ENCODE measurements at regions not wholly inside any gene's neighbourhood (a gene's known extent, or its start where the extent isn't known, plus 50 kb on each side); places are given as distances from the start of the nearest gene placed in this dataset.
"Not testable (repeated sequence)": the region's sequence is repeated elsewhere in the genome, so short reads cannot be mapped to it uniquely, and the experiment has no call there.

GRCh38 chr17:70370816-70371215 lies 201.5 kb downstream of the KCNJ2 start:
- no peak for DNase-seq (ENCODE audit: low read depth in 2 of 2)

DNA sequence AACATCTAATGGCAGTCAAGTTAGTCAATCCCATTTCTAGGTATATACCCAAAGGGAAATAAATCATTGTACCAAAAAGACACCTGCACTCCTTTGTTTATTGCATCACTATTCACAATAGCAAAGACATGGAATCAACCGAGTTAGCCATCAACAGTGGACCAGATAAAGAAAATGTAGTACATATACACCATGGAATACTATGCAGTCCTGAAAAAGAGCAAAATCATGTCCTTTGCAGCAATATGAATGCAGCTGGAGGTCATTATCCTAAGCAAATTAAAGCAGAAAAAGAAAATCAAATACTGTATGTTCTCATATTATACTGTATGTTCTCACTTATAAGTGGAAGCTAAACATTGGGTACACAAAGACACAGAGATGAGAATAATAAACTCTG lies 204.0 kb downstream of the KCNJ2 start:
- DNase-seq (ENCODE audit: low read depth in 2 of 2) = no peak

DNA sequence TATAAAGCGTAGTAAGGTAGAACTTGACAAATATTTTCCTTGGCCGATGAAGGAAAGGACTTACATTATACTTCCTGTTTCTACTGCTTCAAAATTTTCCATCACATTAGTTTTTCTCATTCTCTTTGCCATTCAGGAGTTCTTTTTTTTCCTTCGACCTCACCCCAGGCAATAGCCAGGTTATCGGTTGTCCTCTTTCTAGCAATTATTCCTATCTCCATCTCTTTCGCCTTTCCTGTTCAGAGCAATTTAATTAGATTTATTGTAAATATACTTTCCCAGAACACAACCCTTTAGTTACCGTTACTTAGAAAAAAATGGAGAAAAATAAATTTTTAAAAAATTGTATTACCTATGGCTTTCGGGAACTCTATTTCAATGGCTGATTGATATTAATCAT lies 205.2 kb downstream of the KCNJ2 start:
- DNase-seq (ENCODE audit: low read depth in 2 of 2) = no peak

DNA sequence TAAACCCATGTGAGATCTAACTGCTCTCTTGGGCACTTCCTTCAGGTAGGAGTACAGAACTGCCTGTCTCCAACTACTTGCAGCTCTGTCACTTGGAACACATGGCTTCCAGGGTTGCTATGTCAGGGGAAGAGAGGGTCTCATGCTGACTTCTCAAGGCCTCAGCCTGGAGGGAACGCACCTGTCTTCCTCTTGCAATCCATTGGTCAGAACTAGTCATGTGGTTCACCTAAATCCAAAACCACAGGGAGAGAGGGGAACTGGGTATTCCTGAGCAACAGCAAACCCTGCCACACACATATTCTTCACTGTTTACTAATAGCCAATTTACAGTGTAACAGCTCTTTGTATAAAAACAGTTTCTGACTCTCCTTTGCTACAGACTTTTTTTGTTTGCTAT lies 206.1 kb downstream of the KCNJ2 start:
- no peak for DNase-seq (ENCODE audit: low read depth in 2 of 2)

- DNase-seq (ENCODE audit: low read depth in 2 of 2) = no peak
These were observed 206.8 kb downstream of the KCNJ2 start for GRCh38 chr17:70375813-70376770.

DNA sequence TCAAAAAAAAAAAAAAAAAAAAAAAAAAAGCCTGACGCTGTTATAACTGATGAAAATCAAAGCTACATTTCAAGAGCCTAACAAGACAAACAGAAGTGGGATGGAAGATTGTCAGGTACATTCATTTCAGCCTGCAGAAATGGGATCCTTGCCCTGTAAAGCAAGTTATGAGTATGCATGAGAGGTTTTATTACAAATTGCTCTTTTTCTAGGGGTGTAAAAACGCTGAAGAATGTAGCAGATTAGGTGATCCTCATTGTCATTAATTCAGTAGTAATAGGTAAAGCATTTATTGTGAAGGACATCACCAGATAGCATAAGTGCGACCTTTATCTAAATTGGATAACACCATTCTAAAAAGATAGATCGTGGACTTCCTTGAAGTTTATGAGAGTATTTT lies 208.3 kb downstream of the KCNJ2 start:
- DNase-seq (ENCODE audit: low read depth in 2 of 2) = no peak

DNA sequence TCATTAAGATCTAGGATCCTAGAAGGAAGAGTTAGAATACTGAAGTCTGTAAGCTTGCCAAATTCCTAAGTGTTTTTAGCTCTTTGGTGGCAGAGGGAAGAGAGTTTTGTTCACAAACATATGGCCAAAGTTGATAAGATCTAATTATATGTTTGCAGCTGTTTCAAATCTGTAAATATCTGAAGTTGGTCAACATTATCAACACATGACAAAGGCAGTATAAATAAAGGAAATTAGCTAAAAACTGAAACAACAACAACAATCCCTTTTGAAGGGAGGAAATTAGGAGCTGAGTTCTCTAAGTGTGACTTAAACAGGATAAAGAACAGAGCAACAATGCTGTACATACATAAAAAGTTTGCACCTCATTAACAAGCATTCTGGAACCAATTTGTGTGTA lies 208.7 kb downstream of the KCNJ2 start:
- DNase-seq (ENCODE audit: low read depth in 2 of 2) = no peak

GRCh38 chr17:70379945-70380344 lies 210.6 kb downstream of the KCNJ2 start:
- DNase-seq (ENCODE audit: low read depth in 2 of 2) = no peak

GRCh38 chr17:70381916-70382315 lies 212.6 kb downstream of the KCNJ2 start:
- not testable (repeated sequence) for DNase-seq (ENCODE audit: low read depth in 2 of 2)

DNA sequence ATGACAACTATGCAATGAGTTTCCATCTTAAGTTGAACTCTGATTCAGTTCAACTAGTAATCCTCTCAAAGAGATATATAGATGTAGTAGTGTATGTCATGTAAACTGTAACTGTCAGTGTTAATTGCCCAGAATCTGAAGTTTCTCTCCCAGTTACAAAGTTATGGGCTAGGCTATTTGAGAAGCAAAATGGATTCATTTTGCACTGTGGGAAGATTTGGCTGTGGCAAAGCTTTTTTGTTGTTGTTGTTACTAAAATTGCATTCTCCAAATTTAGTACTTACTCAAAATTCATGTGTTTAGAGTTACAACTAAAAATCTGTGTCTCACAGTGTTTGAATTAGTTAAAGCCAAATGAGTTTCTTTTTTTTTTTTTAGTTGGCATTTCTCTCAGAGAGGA lies 219.0 kb downstream of the KCNJ2 start:
- DNase-seq (ENCODE audit: low read depth in 2 of 2) = no peak

GRCh38 chr17:70389232-70389757 lies 220.0 kb downstream of the KCNJ2 start:
- not testable (repeated sequence) for DNase-seq (ENCODE audit: low read depth in 2 of 2)

- no peak for DNase-seq (ENCODE audit: low read depth in 2 of 2)
These were observed 220.7 kb downstream of the KCNJ2 start for GRCh38 chr17:70390049-70390448.

- no peak for DNase-seq (ENCODE audit: low read depth in 2 of 2)
These were observed 225.3 kb downstream of the KCNJ2 start for GRCh38 chr17:70394473-70395232.

GRCh38 chr17:70405492-70406220 lies 236.3 kb downstream of the KCNJ2 start:
- DNase-seq (ENCODE audit: low read depth in 2 of 2) = no peak

DNA sequence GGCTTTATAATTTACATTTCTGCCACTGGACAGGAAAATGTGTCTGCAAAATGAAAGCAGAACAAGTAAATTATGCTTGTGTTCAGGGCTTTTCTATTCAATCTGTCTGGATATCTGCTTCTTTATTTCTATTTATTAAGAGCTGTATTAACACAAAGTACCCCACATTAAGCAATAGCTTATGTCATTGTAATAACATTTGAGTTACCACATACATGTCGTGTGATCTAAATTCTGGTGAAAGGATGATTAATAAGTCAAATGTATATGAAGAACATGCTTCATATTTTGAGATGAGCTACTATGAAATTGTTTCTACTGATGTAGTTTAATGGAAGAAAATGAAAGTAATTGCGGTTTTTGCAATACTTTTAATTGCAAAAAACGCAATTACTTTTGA lies 238.2 kb downstream of the KCNJ2 start:
- DNase-seq (ENCODE audit: low read depth in 2 of 2) = no peak

DNA sequence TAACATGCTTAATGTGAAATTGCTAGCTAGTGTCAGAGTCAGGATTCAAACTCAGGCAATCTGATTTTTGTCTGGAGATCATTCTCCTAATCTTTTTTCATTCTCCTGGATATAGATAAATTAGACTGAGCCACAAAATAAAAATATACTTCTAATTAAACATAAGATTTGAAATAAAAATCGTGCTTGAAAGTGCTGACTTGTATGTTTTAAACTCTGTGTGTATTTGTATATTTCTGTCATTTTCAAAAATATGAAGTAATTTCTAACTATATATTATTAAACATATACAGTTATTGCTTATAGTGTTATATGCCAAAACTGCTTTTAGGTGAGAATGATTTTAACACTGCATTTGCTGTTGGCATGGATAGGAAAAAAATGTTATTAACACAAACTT lies 239.4 kb downstream of the KCNJ2 start:
- DNase-seq (ENCODE audit: low read depth in 2 of 2) = no peak

- DNase-seq (ENCODE audit: low read depth in 2 of 2) = no peak
These were observed 245.0 kb downstream of the KCNJ2 start for GRCh38 chr17:70414300-70414699.

- no peak for DNase-seq (ENCODE audit: low read depth in 2 of 2)
These were observed 251.6 kb downstream of the KCNJ2 start for GRCh38 chr17:70420861-70421445.

GRCh38 chr17:70422862-70423261 lies 253.5 kb downstream of the KCNJ2 start:
- DNase-seq (ENCODE audit: low read depth in 2 of 2) = no peak

DNA sequence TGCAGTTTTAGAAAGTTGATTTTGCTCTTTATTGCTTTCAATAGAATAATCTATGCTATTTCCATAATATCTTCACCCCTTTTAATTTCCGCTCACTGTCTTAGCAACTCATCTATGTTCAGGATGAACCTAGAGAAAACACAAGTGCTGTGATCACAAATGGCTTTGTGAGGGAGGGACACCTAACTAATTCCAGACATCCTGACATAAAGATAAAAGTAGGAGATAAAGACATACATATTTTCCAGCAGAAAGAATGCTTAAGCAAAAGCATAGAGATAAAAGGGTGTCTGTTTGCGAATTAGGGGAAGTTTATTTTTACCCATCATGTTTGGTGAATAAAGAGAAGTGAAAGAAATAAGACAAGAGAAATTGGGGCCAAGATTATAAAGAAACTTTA lies 254.2 kb downstream of the KCNJ2 start:
- DNase-seq (ENCODE audit: low read depth in 2 of 2) = no peak

- DNase-seq (ENCODE audit: low read depth in 2 of 2) = no peak
These were observed 257.4 kb downstream of the KCNJ2 start for GRCh38 chr17:70426752-70427151.

Data from stimulated activated CD8-positive, alpha-beta memory T cell treated with anti-CD3 and anti-CD28 coated beads, Interleukin-15, amount 100 ng/mL, for 48 hours (primary cell).